AG09309 (cell line): ENCODE measurements at regions not wholly inside any gene's neighbourhood (a gene's known extent, or its start where the extent isn't known, plus 50 kb on each side); places are given as distances from the start of the nearest gene placed in this dataset.

ENCODE experiments used
- DNase-seq: peaks from one replicate; pipeline ENCODE4 v3.0.0-alpha.2; 2010; ENCODE audit warnings: low read depth
- H3K4me3 ChIP-seq: 2 replicates; pipeline ENCODE4 v1.5.1; 2011; ENCODE audit warnings: mild to moderate bottlenecking, low read depth, low read length, moderate library complexity; ENCODE audit not compliant: control insufficient read depth
- CTCF ChIP-seq: IDR thresholded peaks from 2 replicates; pipeline ENCODE4 v1.5.1; 2011; ENCODE audit warnings: mild to moderate bottlenecking, low read depth, low read length, inconsistent platforms; ENCODE audit not compliant: insufficient read depth, control insufficient read depth; ENCODE audit errors: missing control alignments

GRCh38 chr3:103077910-103078309 lies 643.1 kb downstream of the ZPLD1 start:
- no peak overlapping the region for H3K4me3 ChIP-seq
- no peak for TF ChIP-seq CTCF
- no peak for DNase-seq

DNA sequence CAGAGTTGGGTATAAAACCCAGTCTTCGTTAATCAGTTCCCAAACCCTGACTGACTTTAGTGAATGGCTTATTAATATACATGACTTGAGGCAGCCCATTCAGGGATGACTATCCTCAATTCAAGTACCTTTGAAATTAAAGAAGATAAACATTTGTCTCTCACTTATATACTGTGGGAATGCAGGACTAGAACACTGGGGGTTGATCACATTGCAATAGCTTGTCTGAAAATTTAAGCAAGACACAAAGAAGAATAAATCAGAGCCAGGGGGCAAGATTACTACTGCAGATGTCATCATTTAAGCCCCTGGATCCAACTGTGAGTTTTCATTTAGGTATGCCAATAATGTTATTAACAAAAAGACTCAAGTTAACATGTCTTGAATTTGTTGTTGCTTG lies 647.7 kb downstream of the ZPLD1 start:
- no peak for TF ChIP-seq CTCF
- no peak for DNase-seq
- H3K4me3 ChIP-seq: no peak overlapping the region

- H3K4me3 ChIP-seq: no peak overlapping the region
- no peak for TF ChIP-seq CTCF
- no peak for DNase-seq
Measured at GRCh38 chr3:103083848-103084631, 649.2 kb downstream of the ZPLD1 start.

DNA sequence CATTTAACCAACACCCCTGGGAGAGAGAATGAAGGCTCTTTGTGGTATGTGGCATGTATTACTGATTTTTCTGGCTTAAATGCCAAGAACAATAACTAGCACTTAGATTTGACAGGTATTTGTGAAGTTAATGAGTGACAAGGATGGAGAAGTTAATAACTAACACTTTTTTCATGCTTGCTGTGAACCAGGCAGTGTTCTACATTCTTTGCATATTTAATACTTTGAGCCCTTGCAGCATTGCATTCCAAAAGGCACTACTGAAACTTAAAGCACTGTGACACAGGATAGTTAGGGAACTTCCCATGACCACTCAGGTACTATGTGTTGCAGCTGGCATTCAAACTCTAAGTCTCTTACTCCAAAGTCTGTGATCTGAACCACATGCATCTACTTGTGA lies 650.6 kb downstream of the ZPLD1 start:
- DNase-seq: no peak
- TF ChIP-seq CTCF: no peak
- H3K4me3 ChIP-seq: no peak overlapping the region

GRCh38 chr3:103089758-103090157 lies 654.9 kb downstream of the ZPLD1 start:
- TF ChIP-seq CTCF: no peak
- H3K4me3 ChIP-seq: no peak overlapping the region
- no peak for DNase-seq

DNA sequence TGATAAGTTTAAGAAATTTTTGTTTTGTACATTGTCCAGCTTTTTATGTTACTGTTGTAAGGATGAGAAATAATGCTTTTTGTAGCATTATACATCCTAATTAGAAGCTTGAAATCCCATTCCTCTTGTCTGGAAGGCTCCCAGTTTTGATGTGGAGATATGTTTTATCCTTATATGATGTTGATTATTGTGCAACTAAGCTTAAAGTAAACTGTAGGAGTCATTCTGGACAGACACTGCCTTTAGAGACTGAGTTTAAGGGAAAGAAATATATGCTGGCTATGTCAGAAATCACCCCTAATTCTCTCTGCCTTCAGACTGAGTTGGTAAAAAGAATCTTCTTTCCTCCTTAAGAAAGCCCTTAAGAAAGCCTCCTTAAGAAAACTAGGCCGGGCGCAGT lies 670.4 kb downstream of the ZPLD1 start:
- no peak overlapping the region for H3K4me3 ChIP-seq
- TF ChIP-seq CTCF: no peak
- DNase-seq: no peak

GRCh38 chr3:103112273-103112672 lies 677.5 kb downstream of the ZPLD1 start:
- H3K4me3 ChIP-seq: no peak overlapping the region
- no peak for DNase-seq
- TF ChIP-seq CTCF: no peak
